ENCODE measurements at regions not wholly inside any gene's neighbourhood (a gene's known extent, or its start where the extent isn't known, plus 50 kb on each side); places are given as distances from the start of the nearest gene placed in this dataset.

GRCh38 chr13:71251292-71251951, 615.6 kb downstream of the DACH1 start:
- dilution Hi-C loops (cut with MboI; ENCODE audit: extremely low pct_ligation_motif_present, low sequenced_read_pairs) (no loop called here), intact Hi-C loops (cut with micrococcal nuclease) (no loop called here)
- no peaks in the 10 kb centered on the region for H3K9me3 ChIP-seq (replicated peaks; ENCODE audit: control insufficient read depth, insufficient read depth, low read length)
- FAIRE-seq = no peak
- H3K9ac ChIP-seq (replicated peaks; ENCODE audit: extremely low read depth, insufficient read depth, low read length) = peak overlapping the region; percentile 35
- ChIA-PET CTCF (interaction anchor here (0.7 to 1.7 kb wide), 5 partner anchors 8 to 627 kb away, joined by 3 to 19 read pairs (median 5); no protein-coding TSS in a partner anchor), POLR2A (no interaction called here)
- BruUV-seq (replicated peaks) = no TSS peak
- H3K79me2 ChIP-seq (ENCODE audit: control insufficient read depth, insufficient read depth, low read length) = no peaks in the 10 kb centered on the region
- DNase-seq (ENCODE audit: low read depth, low spot score) = no peak
- peak overlapping the region; percentile 81 for H3K4me2 ChIP-seq (ENCODE audit: insufficient read depth, low read length)
- no peak overlapping the region for H3K4me3 ChIP-seq (replicated peaks in 1 of 3; ENCODE audit: insufficient read depth in 1 of 3, low read depth in 1 of 3, low read length in 3 of 3)
- peak overlapping the region; percentile 48 for H3K27ac ChIP-seq (ENCODE audit: insufficient read depth, low read depth, low read length)
- H3K4me1 ChIP-seq (ENCODE audit: control insufficient read depth, extremely low read depth, insufficient read depth, low read length) = peaks cover 31% of the 10 kb centered on the region
- H3K36me3 ChIP-seq (ENCODE audit: control insufficient read depth in 2 of 2, extremely low read depth in 1 of 2, insufficient read depth in 2 of 2, low read length in 2 of 2) = no peaks in the 10 kb centered on the region
- no peaks in the 10 kb centered on the region for H4K20me1 ChIP-seq (replicated peaks; ENCODE audit: control insufficient read depth, extremely low read depth, insufficient read depth, low read length)
- H3K9me1 ChIP-seq (replicated peaks; ENCODE audit: control insufficient read depth, extremely low read depth, insufficient read depth, low read length) = no peaks in the 10 kb centered on the region
- no peaks in the 10 kb centered on the region for H3K27me3 ChIP-seq (ENCODE audit: control insufficient read depth in 2 of 2, insufficient read depth in 2 of 2, low read length in 2 of 2)
- TF ChIP-seq JUN (IDR thresholded peaks at IDR 0.05; ENCODE audit: borderline replicate concordance, insufficient read depth, insufficient read length, low read depth) (no peak), FOS (IDR thresholded peaks at IDR 0.05; ENCODE audit: borderline replicate concordance, insufficient read depth, low read length) (no peak), POLR2AphosphoS5 (IDR thresholded peaks at IDR 0.05; ENCODE audit: insufficient read depth, low read depth, low read length) (no peak), POLR2A (IDR thresholded peaks at IDR 0.05; ENCODE audit: low read depth, low read length) (no peak), MAX (IDR thresholded peaks at IDR 0.05; ENCODE audit: insufficient read depth, insufficient read length) (no peak), GATA2 (IDR thresholded peaks at IDR 0.05; ENCODE audit: insufficient read depth, insufficient read length, low read depth, low read length) (no peak), CTCF (IDR thresholded peaks at IDR 0.05; ENCODE audit: extremely low read depth in 1 of 2, insufficient read depth in 1 of 2, low read depth in 1 of 2, low read length in 2 of 2) (no peak)
- peak overlapping the region; percentile 9 for H2AFZ ChIP-seq (ENCODE audit: low read depth, low read length)
